ENCODE measurements at regions not wholly inside any gene's neighbourhood (a gene's known extent, or its start where the extent isn't known, plus 50 kb on each side); places are given as distances from the start of the nearest gene placed in this dataset.
"Not testable (repeated sequence)": the region's sequence is repeated elsewhere in the genome, so short reads cannot be mapped to it uniquely, and the experiment has no call there.

DNA sequence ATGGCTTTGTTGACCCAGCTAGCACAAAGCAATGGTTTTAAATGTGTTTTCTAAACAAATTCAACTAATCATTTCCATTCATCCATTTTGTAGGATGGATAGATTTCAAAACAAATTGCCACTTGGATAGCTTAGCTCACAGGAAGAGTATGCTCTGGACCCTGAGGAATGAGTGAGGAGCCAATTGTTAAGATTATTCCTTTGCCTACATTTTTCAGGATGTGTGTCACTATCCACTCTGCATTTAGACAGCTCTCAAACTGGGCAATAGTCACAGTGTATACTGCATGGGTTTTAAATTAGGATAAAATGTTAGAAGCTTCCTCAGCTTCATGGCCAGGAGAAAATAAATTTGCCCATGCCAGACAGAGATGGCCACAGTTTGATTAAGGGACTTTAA is 605.6 kb upstream of the TEX47 start:
- DNase-seq: no peak

GRCh38 chr7:89401690-89402089 is 606.2 kb upstream of the TEX47 start:
- no peak for DNase-seq

GRCh38 chr7:89451911-89452310 is 656.4 kb upstream of the TEX47 start:
- no peak for DNase-seq

GRCh38 chr7:89456556-89456955 is 661.0 kb upstream of the TEX47 start:
- no peak for DNase-seq

DNA sequence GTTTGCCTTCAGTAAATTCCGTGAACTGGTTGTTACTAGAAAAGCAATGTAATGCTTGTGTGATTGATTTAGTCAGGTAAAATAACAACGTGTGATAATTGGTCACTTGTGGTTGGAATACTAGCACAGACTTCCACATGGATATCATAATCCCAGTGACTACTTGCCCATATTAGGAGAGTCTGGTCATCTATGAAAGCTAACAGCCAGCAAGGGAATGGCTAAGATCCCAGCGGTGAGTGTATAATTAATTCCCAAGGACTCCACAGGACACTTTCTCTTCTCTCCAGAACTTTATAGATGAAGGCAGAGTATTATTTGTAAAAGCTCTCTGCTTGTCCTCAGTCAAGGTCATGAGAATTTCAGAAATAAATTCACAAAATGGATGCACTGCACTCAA is 662.6 kb upstream of the TEX47 start:
- no peak for DNase-seq

DNA sequence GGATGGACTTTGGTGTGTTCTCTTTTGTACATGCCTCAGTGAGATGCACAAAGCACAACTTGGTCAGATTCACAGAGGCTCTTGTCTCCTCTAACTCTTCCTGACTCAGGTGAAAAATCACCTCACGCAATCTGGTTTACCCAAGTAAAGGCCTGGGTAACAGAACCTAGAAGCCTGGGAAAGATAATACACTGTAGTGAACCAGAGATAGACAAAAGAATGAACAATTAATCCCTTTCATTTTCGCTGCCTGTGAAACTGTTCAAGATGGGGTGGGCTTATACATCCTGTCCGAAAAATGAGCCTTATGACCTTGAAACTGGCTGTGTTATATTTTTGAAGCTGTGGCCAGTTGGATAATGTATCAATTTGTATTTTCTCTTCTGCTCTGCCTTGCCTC is 678.9 kb upstream of the TEX47 start:
- no peak for DNase-seq

GRCh38 chr7:89477991-89478390 is 676.3 kb upstream of the STEAP1 start:
- no peak for DNase-seq

GRCh38 chr7:89495704-89496103 is 658.6 kb upstream of the STEAP1 start:
- no peak for DNase-seq

DNA sequence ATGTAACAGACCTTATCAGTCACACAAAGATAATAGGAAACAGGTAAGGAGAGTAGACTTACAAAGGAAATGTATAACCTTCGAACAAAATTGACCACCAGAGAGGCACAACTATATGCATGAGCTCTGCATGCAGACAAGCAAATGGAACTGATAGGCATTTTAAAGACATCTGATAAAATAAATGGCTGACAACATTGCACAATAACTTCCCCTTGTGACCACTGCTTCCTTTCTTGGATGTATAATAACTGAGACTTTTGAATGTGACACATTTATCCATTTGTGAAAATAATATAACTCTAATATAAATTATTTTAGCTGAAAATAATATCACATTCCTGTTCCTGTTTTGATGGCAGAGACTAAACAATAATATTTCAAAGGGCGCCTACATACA is 654.2 kb upstream of the STEAP1 start:
- no peak for DNase-seq

GRCh38 chr7:89503281-89503680 is 651.0 kb upstream of the STEAP1 start:
- DNase-seq: no peak

GRCh38 chr7:89507034-89507433 is 647.2 kb upstream of the STEAP1 start:
- no peak for DNase-seq

GRCh38 chr7:89511900-89512299 is 642.4 kb upstream of the STEAP1 start:
- DNase-seq: no peak

DNA sequence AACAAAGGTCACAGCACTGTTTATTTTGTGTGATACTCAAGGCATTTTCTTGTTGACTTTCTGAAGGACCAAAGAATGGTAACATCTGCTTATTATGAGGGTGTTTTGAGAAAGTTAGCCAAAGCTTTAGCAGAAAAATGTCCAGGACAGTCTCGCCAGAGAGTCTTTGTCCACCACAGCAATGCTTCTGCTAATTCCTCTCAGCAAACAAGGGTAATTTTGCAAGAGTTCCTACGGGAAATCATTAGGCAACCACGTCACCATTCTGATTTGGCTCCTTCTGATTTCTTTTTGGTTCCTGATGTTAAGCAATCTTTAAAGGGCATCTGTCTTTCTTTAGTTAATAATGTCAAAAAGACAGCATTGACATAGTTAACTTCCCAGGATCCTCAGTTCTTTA is 639.3 kb upstream of the STEAP1 start:
- no peak for DNase-seq

DNA sequence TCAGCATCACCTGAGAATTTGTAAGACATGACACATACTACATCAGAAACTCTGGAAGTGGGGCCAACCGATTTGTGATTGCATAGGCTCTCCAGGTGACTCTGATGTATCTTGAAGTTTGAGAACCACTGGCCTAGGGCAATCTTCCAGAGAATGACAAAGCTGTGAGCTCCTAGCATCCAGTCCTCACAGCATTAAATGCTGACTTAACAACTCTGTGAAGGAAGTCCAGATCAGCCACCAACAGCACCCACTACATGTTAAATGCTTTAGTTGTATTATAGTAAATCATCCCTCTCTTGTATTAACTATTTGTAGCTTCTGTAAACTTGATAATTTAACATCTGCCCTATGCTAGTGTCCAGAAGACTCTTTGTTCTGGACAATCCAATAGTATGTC is 636.5 kb upstream of the STEAP1 start:
- no peak for DNase-seq

DNA sequence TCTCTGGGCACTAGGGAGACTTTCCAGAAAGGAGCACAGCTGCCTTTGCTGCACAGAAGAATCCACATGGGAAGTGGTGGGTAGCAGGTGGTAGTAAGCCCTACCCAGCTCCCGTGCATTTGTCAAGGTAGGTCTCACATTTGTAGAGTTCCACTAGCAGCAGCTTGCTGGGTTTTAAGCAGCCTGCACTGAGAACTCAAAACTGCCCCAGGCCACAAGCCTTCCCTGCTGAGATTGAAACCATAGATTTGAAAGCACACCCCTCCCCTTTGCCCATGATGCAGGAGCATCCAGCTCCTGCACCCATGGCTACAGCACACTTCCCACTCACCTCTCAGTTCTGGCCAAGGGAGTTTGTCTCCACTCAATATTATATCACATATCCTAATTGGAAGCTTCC is 604.5 kb upstream of the STEAP1 start:
- DNase-seq: no peak

DNA sequence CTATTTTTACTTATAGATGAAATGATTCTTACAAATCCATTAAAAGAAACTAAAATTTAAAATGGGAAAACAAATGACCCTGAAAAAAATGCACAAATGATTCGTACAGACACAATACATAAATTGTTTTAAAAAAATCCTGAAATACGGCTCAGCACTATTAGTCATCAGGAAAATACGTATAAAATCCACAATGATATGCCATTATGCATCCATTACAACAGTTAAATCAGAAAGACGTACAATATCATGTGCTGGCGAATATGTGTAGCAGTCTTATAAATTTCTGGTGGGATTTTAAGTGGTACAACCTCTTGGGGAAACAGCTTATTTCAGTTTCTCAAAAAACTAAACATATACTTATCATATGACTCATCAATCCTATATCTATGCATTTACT is 600.1 kb upstream of the STEAP1 start:
- DNase-seq: no peak

DNA sequence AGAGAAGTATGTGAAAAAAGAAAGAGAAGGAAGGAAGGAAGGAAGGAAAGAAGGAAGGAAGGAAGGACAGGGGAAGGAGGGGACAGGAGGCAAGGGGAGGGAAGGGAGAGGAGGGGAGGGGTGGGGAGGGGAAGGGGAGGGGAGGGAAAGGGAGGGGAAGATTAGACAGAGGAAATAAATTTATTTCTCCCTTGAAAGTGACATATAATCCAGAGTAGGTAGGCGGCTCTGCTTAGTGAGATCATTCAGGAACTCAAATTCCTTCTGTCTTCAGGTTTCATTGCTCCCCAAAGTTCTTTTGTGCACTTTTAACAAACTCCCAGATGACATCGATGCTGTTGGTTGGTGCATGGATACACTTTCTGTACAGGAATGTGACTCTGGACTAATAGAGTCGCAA is 594.7 kb upstream of the STEAP1 start:
- DNase-seq: no peak

GRCh38 chr7:89563597-89563996 is 590.7 kb upstream of the STEAP1 start:
- DNase-seq: no peak

- DNase-seq: no peak
These were observed 569.4 kb upstream of the STEAP1 start for GRCh38 chr7:89584896-89585295.

DNA sequence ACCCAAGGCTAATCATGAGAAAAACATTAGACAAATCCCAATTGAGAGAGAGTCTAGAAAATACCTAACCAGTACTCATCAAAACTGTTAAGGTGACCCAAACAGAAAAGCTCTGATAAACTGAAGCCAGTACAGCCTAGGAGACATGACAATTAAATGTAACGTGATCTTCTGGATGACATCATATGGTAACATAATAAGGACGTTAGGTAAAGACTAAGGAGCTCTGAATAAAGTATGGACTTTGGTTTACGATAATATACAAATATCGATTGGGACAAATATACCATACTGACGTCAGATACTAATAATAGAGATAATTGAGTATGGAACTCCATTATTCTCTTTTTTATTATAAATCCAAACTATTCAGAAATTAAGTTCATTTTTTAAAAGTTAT is 561.1 kb upstream of the STEAP1 start:
- no peak for DNase-seq

DNA sequence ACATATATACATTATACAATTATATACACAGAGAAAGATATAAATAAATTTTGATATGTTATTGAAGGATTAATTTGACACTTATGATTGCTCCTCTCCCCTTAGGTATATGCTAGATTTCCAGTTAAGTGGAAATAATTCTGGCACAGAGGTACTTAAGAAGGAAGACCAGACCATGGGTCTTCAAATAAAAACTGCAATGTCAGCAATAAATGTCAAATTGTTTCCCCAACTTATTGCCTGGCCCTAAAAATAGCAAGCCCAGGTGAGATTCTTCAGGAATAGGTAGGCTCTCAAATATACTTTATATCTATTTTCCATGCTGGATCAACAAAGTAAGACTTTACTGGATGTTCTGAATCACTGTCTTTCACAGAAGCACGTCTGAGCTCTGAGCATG is 551.3 kb upstream of the STEAP1 start:
- no peak for DNase-seq

- no peak for DNase-seq
These were observed 548.9 kb upstream of the STEAP1 start for GRCh38 chr7:89605362-89605761.

- no peak for DNase-seq
These were observed 547.8 kb upstream of the STEAP1 start for GRCh38 chr7:89606511-89606910.

GRCh38 chr7:89607792-89608191 is 546.5 kb upstream of the STEAP1 start:
- DNase-seq: peak; percentile 20

DNA sequence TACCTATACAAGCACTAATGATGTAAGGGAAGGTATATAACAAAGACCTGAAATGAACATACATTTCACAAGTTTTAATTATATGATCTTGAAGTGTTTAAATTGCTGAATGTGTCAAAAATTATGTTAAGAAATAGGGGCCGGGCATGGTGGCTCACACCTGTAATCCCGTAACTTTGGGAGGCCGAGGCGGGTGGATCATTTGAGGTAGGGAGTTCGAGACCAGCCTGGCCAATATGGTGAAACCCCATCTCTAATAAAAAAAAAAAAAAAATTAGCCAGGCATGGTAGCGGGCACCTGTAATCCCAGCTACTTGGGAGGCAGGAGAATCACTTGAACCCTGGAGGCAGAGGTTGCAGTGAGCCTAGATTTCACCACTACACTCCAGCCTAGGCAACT is 537.4 kb upstream of the STEAP1 start:
- DNase-seq: not testable (repeated sequence)

DNA sequence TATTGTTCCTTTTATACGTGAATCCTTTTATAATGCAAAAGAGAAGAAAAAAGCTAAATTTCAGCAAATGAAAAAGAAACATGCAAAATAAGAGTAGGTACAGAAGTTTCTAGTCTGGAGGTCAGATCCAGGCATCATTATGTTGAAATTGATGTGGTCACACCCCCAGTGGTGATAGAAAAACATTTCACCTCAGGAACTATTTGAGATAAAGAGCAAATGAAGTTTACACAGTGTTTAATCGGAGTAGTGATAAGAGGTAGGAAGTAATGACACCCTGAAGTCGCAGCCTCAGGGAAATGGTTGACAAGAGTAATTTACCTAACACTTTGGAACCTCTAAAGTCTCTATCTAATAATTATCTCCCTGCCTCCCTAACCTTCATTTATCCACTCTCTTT is 536.0 kb upstream of the STEAP1 start:
- no peak for DNase-seq
